HepG2 (cell line): ENCODE measurements at regions not wholly inside any gene's neighbourhood (a gene's known extent, or its start where the extent isn't known, plus 50 kb on each side); places are given as distances from the start of the nearest gene placed in this dataset.

Experiments used
- CBX2 ChIP-seq, 2 experiments: fragments of 200-600 bp in 1 of 2; sonication (generic); formaldehyde crosslinking in 1 of 2; IDR thresholded peaks; 2 replicates each; pipeline versions ENCODE4 v1.7.0 to v1.8.1; 2018 to 2022; ENCODE audit warnings: low read depth in 2 of 2, low read length in 1 of 2, mild to moderate bottlenecking in 1 of 2, missing genetic modification reagents in 1 of 2
- EHMT2 ChIP-seq: fragments of 200-600 bp; sonication (generic); IDR thresholded peaks from 2 replicates; pipeline ENCODE4 v1.7.0; 2017; ENCODE audit warnings: antibody characterized with exemption, low read depth, low read length, borderline replicate concordance
- EP300 ChIP-seq, 3 experiments: sonication (generic) in 1 of 3; formaldehyde crosslinking in 1 of 3; IDR thresholded peaks; 2 replicates each; pipeline versions ENCODE4 v1.5.1 to v1.6.1; 2011 to 2020; ENCODE audit warnings: low read depth in 2 of 3, low read length in 2 of 3, borderline replicate concordance in 1 of 3, improper control_type of control experiment in 1 of 3, mild to moderate bottlenecking in 1 of 3, missing genetic modification reagents in 1 of 3, moderate library complexity in 1 of 3
- EZH2 ChIP-seq: conservative IDR thresholded peaks from 2 replicates; pipeline ENCODE4 v1.6.1; 2012; ENCODE audit warnings: mild to moderate bottlenecking, low read depth, low read length, moderate library complexity
- NKX3-1 ChIP-seq: sonication (generic); formaldehyde crosslinking; IDR thresholded peaks from 2 replicates; pipeline ENCODE4 v1.5.0; 2020; ENCODE audit warnings: missing genetic modification reagents
- POLR2A ChIP-seq, 2 experiments: IDR thresholded peaks; 2 replicates each; pipeline ENCODE4 v1.6.1; 2011; ENCODE audit warnings: low read depth in 2 of 2, low read length in 2 of 2, mild to moderate bottlenecking in 1 of 2, moderate library complexity in 1 of 2; ENCODE audit not compliant: insufficient read depth in 1 of 2
- RFX5 ChIP-seq: IDR thresholded peaks from 2 replicates; pipeline ENCODE4 v1.6.1; 2011; ENCODE audit warnings: low read depth, low read length, improper control_type of control experiment
- SUZ12 ChIP-seq: fragments of 150-350 bp; IDR thresholded peaks from 2 replicates; pipeline ENCODE4 v1.6.1; 2014; ENCODE audit warnings: low read depth, low read length
- THAP11 ChIP-seq: IDR thresholded peaks from 2 replicates; pipeline ENCODE4 v1.6.1; 2016; ENCODE audit warnings: missing biosample characterization, missing genetic modification reagents
- YEATS2 ChIP-seq: sonication (generic); formaldehyde crosslinking; IDR thresholded peaks from 2 replicates; pipeline ENCODE4 v1.4.0; 2020; ENCODE audit warnings: missing genetic modification reagents, borderline replicate concordance
- ZBTB7A ChIP-seq: sonication (generic); formaldehyde crosslinking; IDR thresholded peaks from 2 replicates; pipeline ENCODE4 v1.8.0; 2022; ENCODE audit warnings: mild to moderate bottlenecking, missing genetic modification reagents
- ZNF253 ChIP-seq: sonication (generic); formaldehyde crosslinking; IDR thresholded peaks from 2 replicates; pipeline ENCODE4 v1.8.0; 2022; ENCODE audit warnings: mild to moderate bottlenecking, missing genetic modification reagents, borderline replicate concordance
- TF ChIP-seq, protein P1 (sequence below): sonication (generic); formaldehyde crosslinking; IDR thresholded peaks from 2 replicates; pipeline ENCODE4 v1.4.0; 2020; ENCODE audit warnings: missing genetic modification reagents
- TF ChIP-seq, protein P2 (sequence below): sonication (generic); formaldehyde crosslinking; IDR thresholded peaks from 2 replicates; pipeline ENCODE4 v1.5.0; 2020; ENCODE audit warnings: mild to moderate bottlenecking, missing genetic modification reagents, moderate library complexity

DNA sequence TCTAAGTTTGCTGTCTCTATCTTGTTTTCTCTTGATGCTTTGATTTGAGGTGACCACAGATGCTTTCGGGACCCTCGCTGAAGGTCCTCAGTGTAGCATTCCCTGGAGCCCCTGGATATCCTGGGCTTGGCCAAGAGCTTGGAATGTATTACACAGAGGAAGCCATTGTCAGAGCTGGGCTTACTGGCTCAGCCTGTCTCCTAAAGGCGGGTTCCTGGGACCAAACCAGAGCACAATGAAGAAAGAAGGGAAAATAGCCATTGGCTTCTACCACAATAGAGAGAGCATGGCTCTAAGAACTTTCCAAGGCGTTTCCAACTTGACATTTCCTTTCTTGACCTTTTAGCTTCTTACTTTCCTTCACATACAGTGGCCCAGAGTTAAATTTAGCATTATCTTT is 229.3 kb downstream of the HS3ST3A1 start:
- TF ChIP-seq EP300 (IDR thresholded peaks at IDR 0.05; ENCODE audit: low read depth in 2 of 2, low read length in 2 of 2) = no peak
- TF ChIP-seq EP300 (CRISPR knock-in tag; IDR thresholded peaks at IDR 0.05; ENCODE audit: borderline replicate concordance) = no peak
- TF ChIP-seq, protein P1, sequence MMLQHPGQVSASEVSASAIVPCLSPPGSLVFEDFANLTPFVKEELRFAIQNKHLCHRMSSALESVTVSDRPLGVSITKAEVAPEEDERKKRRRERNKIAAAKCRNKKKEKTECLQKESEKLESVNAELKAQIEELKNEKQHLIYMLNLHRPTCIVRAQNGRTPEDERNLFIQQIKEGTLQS (CRISPR knock-in tag) = no peak
- no peak for TF ChIP-seq YEATS2
- TF ChIP-seq ZNF253 (CRISPR knock-in tag) = no peak
- TF ChIP-seq RFX5 = no peak
- no peak for TF ChIP-seq SUZ12
- TF ChIP-seq CBX2 (IDR thresholded peaks at IDR 0.05; ENCODE audit: low read depth, low read length) = no peak
- no peak for TF ChIP-seq CBX2 (CRISPR knock-in tag; IDR thresholded peaks at IDR 0.05; ENCODE audit: low read depth)
- no peak for TF ChIP-seq ZBTB7A
- no peak for TF ChIP-seq POLR2A (IDR thresholded peaks at IDR 0.05; ENCODE audit: insufficient read depth in 1 of 2, low read depth in 2 of 2, low read length in 2 of 2)
- TF ChIP-seq, protein P2, sequence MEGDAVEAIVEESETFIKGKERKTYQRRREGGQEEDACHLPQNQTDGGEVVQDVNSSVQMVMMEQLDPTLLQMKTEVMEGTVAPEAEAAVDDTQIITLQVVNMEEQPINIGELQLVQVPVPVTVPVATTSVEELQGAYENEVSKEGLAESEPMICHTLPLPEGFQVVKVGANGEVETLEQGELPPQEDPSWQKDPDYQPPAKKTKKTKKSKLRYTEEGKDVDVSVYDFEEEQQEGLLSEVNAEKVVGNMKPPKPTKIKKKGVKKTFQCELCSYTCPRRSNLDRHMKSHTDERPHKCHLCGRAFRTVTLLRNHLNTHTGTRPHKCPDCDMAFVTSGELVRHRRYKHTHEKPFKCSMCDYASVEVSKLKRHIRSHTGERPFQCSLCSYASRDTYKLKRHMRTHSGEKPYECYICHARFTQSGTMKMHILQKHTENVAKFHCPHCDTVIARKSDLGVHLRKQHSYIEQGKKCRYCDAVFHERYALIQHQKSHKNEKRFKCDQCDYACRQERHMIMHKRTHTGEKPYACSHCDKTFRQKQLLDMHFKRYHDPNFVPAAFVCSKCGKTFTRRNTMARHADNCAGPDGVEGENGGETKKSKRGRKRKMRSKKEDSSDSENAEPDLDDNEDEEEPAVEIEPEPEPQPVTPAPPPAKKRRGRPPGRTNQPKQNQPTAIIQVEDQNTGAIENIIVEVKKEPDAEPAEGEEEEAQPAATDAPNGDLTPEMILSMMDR (CRISPR knock-in tag) = no peak
- no peak for TF ChIP-seq THAP11 (CRISPR knock-in tag)
- TF ChIP-seq EZH2 = no peak
- no peak for TF ChIP-seq EHMT2
- no peak for TF ChIP-seq NKX3-1 (CRISPR knock-in tag)
